Mesendoderm (in vitro differentiated cells): ENCODE measurements at regions not wholly inside any gene's neighbourhood (a gene's known extent, or its start where the extent isn't known, plus 50 kb on each side); places are given as distances from the start of the nearest gene placed in this dataset.

Experiments used
- DNase-seq: peaks from one replicate; pipeline ENCODE4 v3.0.0; 2013
- H2AK5ac ChIP-seq: 2 replicates; pipeline ENCODE4 v1.6.1; 2013; ENCODE audit warnings: low read length, inconsistent platforms
- H2BK120ac ChIP-seq: 2 replicates; pipeline ENCODE4 v1.6.1; 2013; ENCODE audit warnings: low read depth, mild to moderate bottlenecking, low read length, moderate library complexity, mixed read lengths
- H2BK15ac ChIP-seq: replicated peaks from 2 replicates; pipeline ENCODE4 v1.6.1; 2013; ENCODE audit warnings: low read depth, mild to moderate bottlenecking, moderate library complexity
- H2BK5ac ChIP-seq: 2 replicates; pipeline ENCODE4 v1.6.1; 2013; ENCODE audit warnings: low read length, inconsistent platforms
- H3K18ac ChIP-seq: 2 replicates; pipeline ENCODE4 v1.6.1; 2013; ENCODE audit warnings: mild to moderate bottlenecking, low read length, mixed read lengths
- H3K23ac ChIP-seq: one replicate; pipeline ENCODE4 v1.6.1; 2013; ENCODE audit warnings: low read length
- H3K27ac ChIP-seq: 2 replicates; pipeline ENCODE4 v1.5.1; 2013; ENCODE audit warnings: low read depth, mild to moderate bottlenecking, inconsistent platforms, low read length, moderate library complexity
- H3K27me3 ChIP-seq: 2 replicates; pipeline ENCODE4 v1.6.1; 2013; ENCODE audit warnings: low read length, control low read depth, mild to moderate bottlenecking, inconsistent platforms; ENCODE audit not compliant: insufficient read depth, poor library complexity
- H3K36me3 ChIP-seq: 2 replicates; pipeline ENCODE4 v1.6.1; 2013; ENCODE audit warnings: low read length, inconsistent platforms; ENCODE audit not compliant: control insufficient read depth, insufficient read depth
- H3K4ac ChIP-seq: one replicate; pipeline ENCODE4 v1.6.1; 2013; ENCODE audit warnings: low read depth, mild to moderate bottlenecking, low read length, moderate library complexity
- H3K4me1 ChIP-seq: 2 replicates; pipeline ENCODE4 v1.6.1; 2013; ENCODE audit warnings: low read depth, low read length, inconsistent platforms; ENCODE audit not compliant: control insufficient read depth
- H3K4me2 ChIP-seq: 2 replicates; pipeline ENCODE4 v1.6.1; 2013; ENCODE audit warnings: low read length
- H3K4me3 ChIP-seq: 2 replicates; pipeline ENCODE4 v1.5.1; 2013; ENCODE audit warnings: mild to moderate bottlenecking, low read length
- H3K56ac ChIP-seq: one replicate; pipeline ENCODE4 v1.6.1; 2013; ENCODE audit warnings: low read length
- H3K79me1 ChIP-seq: 2 replicates; pipeline ENCODE4 v1.6.1; 2013; ENCODE audit warnings: low read length, inconsistent platforms
- H3K79me2 ChIP-seq: 2 replicates; pipeline ENCODE4 v1.6.1; 2013; ENCODE audit warnings: mild to moderate bottlenecking, low read length; ENCODE audit not compliant: control insufficient read depth, insufficient read depth
- H3K9ac ChIP-seq: 2 replicates; pipeline ENCODE4 v1.6.1; 2013; ENCODE audit warnings: low read length, inconsistent platforms
- H4K5ac ChIP-seq: one replicate; pipeline ENCODE4 v1.6.1; 2013; ENCODE audit warnings: low read length
- H4K8ac ChIP-seq: one replicate; pipeline ENCODE4 v1.6.1; 2013; ENCODE audit warnings: low read depth, mild to moderate bottlenecking, control low read depth, low read length, moderate library complexity
- WGBS: extraction: QIAGEN DNeasy Blood & Tissue Kit; methylation state at CpG from one replicate; pipeline ENCODE4 v1.1.7; 2013; ENCODE audit warnings: low lambda C conversion rate, missing lambda C conversion rate; ENCODE audit not compliant: insufficient coverage; ENCODE audit errors: extremely low coverage; 5-methylcytosine and 5-hydroxymethylcytosine counted together

GRCh38 chr4:185894481-185894880 lies 82.5 kb upstream of the SORBS2 start:
- Histone ChIP-seq H3K56ac (no peak overlapping the region), H2BK15ac (no peak overlapping the region), H3K4me1 (no peaks in the 10 kb centered on the region), H3K79me1 (no peaks in the 10 kb centered on the region), H3K4ac (no peak overlapping the region), H2BK5ac (no peak overlapping the region), H3K36me3 (no peaks in the 10 kb centered on the region), H3K27ac (no peak overlapping the region), H3K4me2 (no peak overlapping the region), H3K27me3 (no peaks in the 10 kb centered on the region), H2AK5ac (no peak overlapping the region), H3K18ac (no peak overlapping the region), H3K23ac (no peak overlapping the region), H4K5ac (no peak overlapping the region), H2BK120ac (no peak overlapping the region), H3K9ac (no peak overlapping the region), H3K79me2 (no peaks in the 10 kb centered on the region), H4K8ac (no peak overlapping the region), H3K4me3 (no peak overlapping the region)
- DNase-seq = no peak
- no CpG with 5 or more reads among the region's 4 CpGs for WGBS

GRCh38 chr4:185895351-185895750 lies 83.4 kb upstream of the SORBS2 start:
- no CpG with 5 or more reads among the region's 14 CpGs for WGBS
- H3K36me3 ChIP-seq = no peaks in the 10 kb centered on the region
- H3K56ac ChIP-seq = no peak overlapping the region
- no peak for DNase-seq
- no peak overlapping the region for H2AK5ac ChIP-seq
- no peaks in the 10 kb centered on the region for H3K27me3 ChIP-seq
- H2BK120ac ChIP-seq = no peak overlapping the region
- no peak overlapping the region for H3K18ac ChIP-seq
- H4K5ac ChIP-seq = no peak overlapping the region
- H3K79me1 ChIP-seq = no peaks in the 10 kb centered on the region
- no peak overlapping the region for H3K4me2 ChIP-seq
- no peak overlapping the region for H3K4me3 ChIP-seq
- no peaks in the 10 kb centered on the region for H3K4me1 ChIP-seq
- no peak overlapping the region for H3K23ac ChIP-seq
- H4K8ac ChIP-seq = no peak overlapping the region
- H2BK15ac ChIP-seq = no peak overlapping the region
- H2BK5ac ChIP-seq = no peak overlapping the region
- H3K79me2 ChIP-seq = no peaks in the 10 kb centered on the region
- H3K4ac ChIP-seq = no peak overlapping the region
- H3K27ac ChIP-seq = no peak overlapping the region
- H3K9ac ChIP-seq = no peak overlapping the region

DNA sequence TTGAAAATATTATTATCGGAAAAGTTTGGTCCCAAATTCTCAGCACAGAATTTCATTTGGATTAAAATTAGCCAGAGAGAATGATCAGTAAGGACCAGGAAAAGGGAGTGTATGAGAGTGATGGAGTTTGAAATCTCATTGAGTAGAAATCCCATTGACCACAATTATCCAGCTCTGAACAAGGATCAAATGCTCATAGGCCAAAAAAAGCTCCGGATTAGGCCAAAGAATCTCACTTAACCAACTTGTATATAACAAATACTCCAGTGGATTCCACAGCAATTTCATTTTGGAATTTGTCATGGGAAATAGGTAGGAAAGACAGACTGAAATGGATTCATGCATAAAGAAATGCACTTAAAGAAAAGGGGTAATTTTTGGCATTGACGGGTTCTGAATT lies 83.9 kb upstream of the SORBS2 start:
- H3K36me3 ChIP-seq = no peaks in the 10 kb centered on the region
- no peak overlapping the region for H4K8ac ChIP-seq
- H4K5ac ChIP-seq = no peak overlapping the region
- H3K23ac ChIP-seq = no peak overlapping the region
- H2BK15ac ChIP-seq = no peak overlapping the region
- H2AK5ac ChIP-seq = no peak overlapping the region
- no CpG with 5 or more reads among the region's 3 CpGs for WGBS
- no peak overlapping the region for H3K4me2 ChIP-seq
- H2BK5ac ChIP-seq = no peak overlapping the region
- DNase-seq = no peak
- H3K56ac ChIP-seq = no peak overlapping the region
- no peak overlapping the region for H3K9ac ChIP-seq
- no peaks in the 10 kb centered on the region for H3K4me1 ChIP-seq
- H3K27ac ChIP-seq = no peak overlapping the region
- H3K79me2 ChIP-seq = no peaks in the 10 kb centered on the region
- H3K79me1 ChIP-seq = no peaks in the 10 kb centered on the region
- no peaks in the 10 kb centered on the region for H3K27me3 ChIP-seq
- no peak overlapping the region for H3K4me3 ChIP-seq
- H2BK120ac ChIP-seq = no peak overlapping the region
- no peak overlapping the region for H3K4ac ChIP-seq
- no peak overlapping the region for H3K18ac ChIP-seq

GRCh38 chr4:185896817-185897488 lies 85.0 kb upstream of the SORBS2 start:
- WGBS = no CpG with 5 or more reads among the region's 11 CpGs
- no peaks in the 10 kb centered on the region for H3K4me1 ChIP-seq
- no peak overlapping the region for H3K18ac ChIP-seq

GRCh38 chr4:185898413-185898812 lies 86.4 kb upstream of the SORBS2 start:
- H2BK5ac ChIP-seq = no peak overlapping the region
- H4K8ac ChIP-seq = no peak overlapping the region
- H2BK120ac ChIP-seq = no peak overlapping the region
- H2BK15ac ChIP-seq = no peak overlapping the region
- no peak overlapping the region for H3K9ac ChIP-seq
- WGBS = no CpG with 5 or more reads among the region's 8 CpGs
- no peak for DNase-seq
- H3K36me3 ChIP-seq = no peaks in the 10 kb centered on the region
- no peaks in the 10 kb centered on the region for H3K4me1 ChIP-seq
- no peaks in the 10 kb centered on the region for H3K79me1 ChIP-seq
- H3K4ac ChIP-seq = no peak overlapping the region
- H3K56ac ChIP-seq = no peak overlapping the region
- H3K27me3 ChIP-seq = no peaks in the 10 kb centered on the region
- H3K27ac ChIP-seq = no peak overlapping the region
- no peak overlapping the region for H4K5ac ChIP-seq
- no peak overlapping the region for H2AK5ac ChIP-seq
- H3K4me3 ChIP-seq = no peak overlapping the region
- H3K23ac ChIP-seq = no peak overlapping the region
- no peak overlapping the region for H3K4me2 ChIP-seq
- no peak overlapping the region for H3K18ac ChIP-seq
- H3K79me2 ChIP-seq = no peaks in the 10 kb centered on the region

More at GRCh38 chr4:185896817-185897488, 85.0 kb upstream of the SORBS2 start:
- Histone ChIP-seq H3K4me2 (no peak overlapping the region), H3K79me2 (no peaks in the 10 kb centered on the region), H4K5ac (no peak overlapping the region), H3K56ac (no peak overlapping the region), H3K79me1 (no peaks in the 10 kb centered on the region), H3K4me3 (no peak overlapping the region), H3K27me3 (no peaks in the 10 kb centered on the region), H3K9ac (no peak overlapping the region), H2BK120ac (no peak overlapping the region), H2BK15ac (no peak overlapping the region), H3K23ac (no peak overlapping the region), H4K8ac (no peak overlapping the region), H3K4ac (no peak overlapping the region), H2BK5ac (no peak overlapping the region), H3K36me3 (no peaks in the 10 kb centered on the region), H2AK5ac (no peak overlapping the region), H3K27ac (no peak overlapping the region)
- DNase-seq = no peak

- Histone ChIP-seq H2BK5ac (no peak overlapping the region), H3K18ac (no peak overlapping the region), H4K5ac (no peak overlapping the region), H2BK15ac (no peak overlapping the region), H3K9ac (no peak overlapping the region), H3K23ac (no peak overlapping the region), H3K79me1 (no peaks in the 10 kb centered on the region), H3K4me1 (no peaks in the 10 kb centered on the region), H2AK5ac (no peak overlapping the region), H3K4me3 (no peak overlapping the region), H3K4me2 (no peak overlapping the region), H3K4ac (no peak overlapping the region), H3K79me2 (no peaks in the 10 kb centered on the region), H3K27ac (no peak overlapping the region), H4K8ac (no peak overlapping the region), H3K56ac (no peak overlapping the region), H2BK120ac (no peak overlapping the region), H3K36me3 (no peaks in the 10 kb centered on the region), H3K27me3 (no peaks in the 10 kb centered on the region)
- DNase-seq = no peak
- no CpG with 5 or more reads among the region's 4 CpGs for WGBS
Observed at GRCh38 chr4:185899833-185900232, 87.8 kb upstream of the SORBS2 start.
